SJCRH30 (cell line): ENCODE measurements at regions not wholly inside any gene's neighbourhood (a gene's known extent, or its start where the extent isn't known, plus 50 kb on each side); places are given as distances from the start of the nearest gene placed in this dataset.

ENCODE experiments used
- DNase-seq, 2 experiments: peaks; one replicate each; pipeline ENCODE4 v3.0.0-alpha.2; 2015 to 2020
- H3K27ac ChIP-seq: fragments of 250-450 bp; sonication (Bioruptor Pico); 2 replicates; pipeline ENCODE4 v1.5.1; 2020; ENCODE audit warnings: mild to moderate bottlenecking, moderate library complexity
- H3K27me3 ChIP-seq: fragments of 250-450 bp; sonication (Bioruptor Pico); 2 replicates; pipeline ENCODE4 v1.5.1; 2020; ENCODE audit warnings: mild to moderate bottlenecking, moderate library complexity
- H3K36me3 ChIP-seq: fragments of 250-450 bp; sonication (Bioruptor Pico); 2 replicates; pipeline ENCODE4 v1.5.1; 2020; ENCODE audit warnings: mild to moderate bottlenecking, moderate library complexity
- H3K4me1 ChIP-seq: fragments of 250-450 bp; sonication (Bioruptor Pico); 2 replicates; pipeline ENCODE4 v1.5.1; 2020; ENCODE audit warnings: mild to moderate bottlenecking, moderate library complexity
- H3K4me3 ChIP-seq: fragments of 250-450 bp; sonication (Bioruptor Pico); 2 replicates; pipeline ENCODE4 v1.5.1; 2020; ENCODE audit warnings: mild to moderate bottlenecking, moderate library complexity
- H3K9me3 ChIP-seq: fragments of 250-450 bp; sonication (Bioruptor Pico); replicated peaks from 2 replicates; pipeline ENCODE4 v1.5.1; 2020; ENCODE audit warnings: mild to moderate bottlenecking, moderate library complexity

DNA sequence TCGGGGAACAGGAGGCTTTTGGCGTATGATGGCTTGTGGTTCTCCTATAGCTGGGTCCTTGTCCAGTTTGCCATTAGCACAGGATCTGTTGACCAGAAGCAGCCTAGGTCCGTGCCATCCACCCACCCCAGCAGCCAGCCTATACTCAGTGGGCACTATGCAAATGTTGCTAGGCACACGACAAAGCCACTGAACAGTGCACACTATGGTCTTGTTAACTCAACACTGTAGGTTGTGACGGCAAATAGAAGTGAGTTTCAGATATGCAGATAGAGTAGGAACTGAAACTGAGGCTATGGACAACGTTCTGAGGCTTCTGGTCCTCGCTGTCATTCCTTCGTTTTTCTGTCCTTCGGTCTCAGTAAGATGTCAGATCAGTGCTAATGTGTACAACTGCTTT, 541.3 kb upstream of the TENM3 start:
- no peak for DNase-seq
- Histone ChIP-seq H3K9me3 (no peaks in the 10 kb centered on the region), H3K4me1 (no peaks in the 10 kb centered on the region), H3K27ac (no peak overlapping the region), H3K27me3 (no peaks in the 10 kb centered on the region), H3K36me3 (no peaks in the 10 kb centered on the region), H3K4me3 (no peak overlapping the region)

GRCh38 chr4:181702864-181703495, 540.2 kb upstream of the TENM3 start:
- Histone ChIP-seq H3K9me3 (no peaks in the 10 kb centered on the region), H3K27ac (no peak overlapping the region), H3K4me1 (no peaks in the 10 kb centered on the region), H3K36me3 (no peaks in the 10 kb centered on the region), H3K27me3 (no peaks in the 10 kb centered on the region), H3K4me3 (no peak overlapping the region)
- DNase-seq: no peak

DNA sequence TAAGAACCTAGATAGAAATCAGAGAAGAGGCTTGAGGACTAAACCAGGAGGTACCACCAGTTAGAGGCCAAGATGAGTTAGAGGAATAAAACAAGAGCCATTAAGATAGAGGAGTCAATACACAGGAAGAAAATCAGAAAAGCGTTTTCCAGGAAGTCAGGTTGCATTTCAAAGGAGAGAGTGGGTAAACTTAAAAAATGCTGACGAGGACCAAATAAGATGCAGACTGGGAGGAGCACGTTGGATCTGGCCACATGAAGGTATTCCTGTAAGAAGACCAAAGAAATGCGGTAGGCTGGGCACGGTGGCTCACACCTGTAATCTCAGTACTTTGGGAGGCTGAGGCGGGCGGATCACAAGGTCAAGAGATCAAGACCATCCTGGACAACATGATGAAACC, 533.1 kb upstream of the TENM3 start:
- Histone ChIP-seq H3K4me1 (no peaks in the 10 kb centered on the region), H3K27ac (no peak overlapping the region), H3K27me3 (no peaks in the 10 kb centered on the region), H3K36me3 (no peaks in the 10 kb centered on the region), H3K4me3 (no peak overlapping the region), H3K9me3 (no peaks in the 10 kb centered on the region)
- DNase-seq: no peak

DNA sequence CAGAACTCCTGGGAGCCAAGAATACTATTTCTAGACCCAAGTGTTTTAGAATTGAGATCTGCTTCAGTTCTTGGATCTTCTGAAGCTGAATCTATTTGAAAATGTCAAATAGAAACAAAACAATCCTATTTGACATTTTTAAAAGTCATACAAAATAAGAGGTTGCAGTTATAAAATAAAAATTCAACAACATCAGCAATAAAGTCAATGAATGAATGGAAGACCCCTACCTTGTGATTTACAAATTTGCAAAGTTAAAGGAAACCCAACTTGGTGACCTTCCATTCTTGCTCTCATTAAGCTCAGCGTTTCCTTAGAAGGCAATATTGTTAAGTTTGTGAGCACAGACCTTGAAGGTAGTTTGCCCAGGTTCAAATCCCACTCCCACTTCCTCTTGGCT, 531.8 kb upstream of the TENM3 start:
- Histone ChIP-seq H3K27ac (no peak overlapping the region), H3K4me3 (no peak overlapping the region), H3K36me3 (no peaks in the 10 kb centered on the region), H3K4me1 (no peaks in the 10 kb centered on the region), H3K9me3 (no peaks in the 10 kb centered on the region), H3K27me3 (no peaks in the 10 kb centered on the region)
- no peak for DNase-seq

DNA sequence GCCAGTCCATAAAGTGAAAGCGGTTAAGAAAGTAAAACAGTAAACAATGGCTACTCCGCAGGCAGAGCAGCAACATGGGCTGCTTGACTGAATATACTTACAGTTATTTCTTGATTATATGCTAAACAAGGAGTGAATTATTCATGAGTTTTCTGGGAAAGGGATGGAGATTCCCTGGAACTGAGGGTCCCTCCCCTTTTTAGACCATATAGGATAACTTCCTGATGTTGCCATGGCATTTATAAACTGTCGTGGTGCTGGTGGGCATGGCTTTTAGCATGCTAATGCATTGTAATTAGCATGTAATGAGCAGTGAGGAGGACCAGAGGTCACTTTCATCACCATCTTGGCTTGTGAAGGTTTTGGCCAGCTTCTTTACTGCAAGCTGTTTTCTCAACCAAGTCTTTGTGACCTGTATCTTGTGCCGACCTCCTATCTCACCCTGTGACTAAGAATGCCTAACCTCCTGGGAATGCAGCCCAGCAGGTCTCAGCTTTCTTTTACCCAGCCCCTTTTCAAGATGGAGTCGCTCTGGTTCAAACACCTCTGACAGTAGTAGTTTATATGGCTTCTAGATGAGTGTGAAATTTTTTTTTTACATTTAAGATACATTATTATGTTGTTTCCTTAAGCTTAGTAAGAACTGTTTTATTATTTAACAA, 514.8 kb upstream of the TENM3 start:
- H3K36me3 ChIP-seq: no peaks in the 10 kb centered on the region
- H3K27me3 ChIP-seq: no peaks in the 10 kb centered on the region
- H3K4me1 ChIP-seq: no peaks in the 10 kb centered on the region
- H3K9me3 ChIP-seq: no peaks in the 10 kb centered on the region
- H3K27ac ChIP-seq: no peak overlapping the region
- DNase-seq: no peak
- no peak overlapping the region for H3K4me3 ChIP-seq

DNA sequence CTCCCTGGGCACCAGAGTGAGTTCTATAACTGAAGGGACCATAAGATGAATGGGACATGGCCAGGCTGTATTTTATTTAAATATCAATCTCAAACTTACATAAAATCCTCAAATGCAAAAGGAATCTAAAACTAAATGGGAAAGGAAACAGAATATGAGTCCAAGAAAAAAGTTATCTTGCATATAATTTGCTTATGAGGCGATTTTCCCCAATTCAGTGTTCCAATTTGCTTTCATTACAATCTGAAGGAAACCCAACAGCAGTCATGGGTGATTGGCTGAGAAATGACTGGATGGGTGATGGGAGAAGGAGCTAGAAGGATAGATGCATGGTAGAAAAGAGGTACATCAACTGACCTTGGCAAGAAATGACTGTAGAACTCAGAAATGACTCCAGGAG, 511.3 kb upstream of the TENM3 start:
- Histone ChIP-seq H3K4me3 (no peak overlapping the region), H3K4me1 (no peaks in the 10 kb centered on the region), H3K9me3 (no peaks in the 10 kb centered on the region), H3K27me3 (no peaks in the 10 kb centered on the region), H3K27ac (no peak overlapping the region), H3K36me3 (no peaks in the 10 kb centered on the region)
- no peak for DNase-seq

DNA sequence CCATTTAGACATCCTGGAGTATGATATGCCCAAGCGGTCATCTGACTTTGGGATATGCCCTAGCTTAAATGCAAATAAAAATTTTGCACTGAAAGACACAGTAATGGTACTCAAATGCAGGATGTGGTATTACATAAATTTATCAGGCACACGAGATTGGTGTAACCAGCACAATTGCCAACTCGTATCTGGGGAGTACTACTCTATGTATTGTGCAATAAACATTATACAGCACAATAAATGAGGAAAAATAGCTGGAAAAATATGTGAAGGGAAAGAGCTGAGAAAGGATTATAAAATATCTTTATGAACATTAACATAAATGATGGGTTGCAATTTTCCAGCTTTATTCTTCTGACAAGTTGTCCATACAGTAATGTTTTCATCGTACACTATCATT, 505.5 kb upstream of the TENM3 start:
- H3K9me3 ChIP-seq: no peaks in the 10 kb centered on the region
- no peaks in the 10 kb centered on the region for H3K4me1 ChIP-seq
- DNase-seq: no peak
- no peak overlapping the region for H3K27ac ChIP-seq
- no peaks in the 10 kb centered on the region for H3K27me3 ChIP-seq
- H3K4me3 ChIP-seq: no peak overlapping the region
- H3K36me3 ChIP-seq: no peaks in the 10 kb centered on the region

DNA sequence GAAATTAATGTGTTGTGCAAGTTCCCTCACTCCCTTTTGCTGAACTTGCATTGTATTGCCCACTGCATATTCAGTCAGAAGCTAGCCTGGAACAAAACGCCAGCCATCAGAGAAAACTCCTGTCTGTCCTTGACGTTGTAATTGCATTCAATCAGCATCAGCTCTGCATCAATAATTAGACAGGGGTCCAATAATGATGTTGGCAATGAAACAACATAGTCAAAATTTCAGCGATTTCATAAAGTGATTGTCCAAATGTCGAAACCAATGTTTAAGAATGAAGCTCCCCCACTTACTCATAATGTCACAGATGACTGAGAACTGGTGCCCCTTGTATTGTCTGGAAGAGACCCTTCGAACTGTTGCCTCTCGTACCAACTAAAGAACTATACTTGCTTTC, 504.2 kb upstream of the TENM3 start:
- H3K4me1 ChIP-seq: no peaks in the 10 kb centered on the region
- H3K36me3 ChIP-seq: no peaks in the 10 kb centered on the region
- no peak for DNase-seq
- H3K9me3 ChIP-seq: no peaks in the 10 kb centered on the region
- H3K27ac ChIP-seq: no peak overlapping the region
- no peaks in the 10 kb centered on the region for H3K27me3 ChIP-seq
- H3K4me3 ChIP-seq: no peak overlapping the region

DNA sequence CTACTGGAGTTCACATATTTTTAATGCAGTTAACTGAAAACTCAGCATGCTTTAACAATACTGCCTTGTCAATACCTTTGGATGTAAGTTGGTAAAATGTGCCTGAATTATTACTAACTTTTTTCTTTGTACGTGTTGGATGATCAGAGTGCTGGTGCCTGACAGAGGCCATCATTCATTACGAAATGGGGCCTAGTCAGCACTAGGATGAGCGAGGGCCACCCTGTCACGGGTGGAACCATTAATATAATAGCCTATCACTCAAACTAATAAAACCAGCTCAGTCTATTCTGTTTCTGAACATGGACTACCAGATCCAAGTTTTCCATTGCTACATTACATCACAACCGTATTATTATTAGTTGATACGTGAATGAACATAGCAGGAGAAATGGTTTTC, 501.7 kb upstream of the TENM3 start:
- Histone ChIP-seq H3K9me3 (no peaks in the 10 kb centered on the region), H3K4me1 (no peaks in the 10 kb centered on the region), H3K27ac (no peak overlapping the region), H3K36me3 (no peaks in the 10 kb centered on the region), H3K4me3 (no peak overlapping the region), H3K27me3 (no peaks in the 10 kb centered on the region)
- no peak for DNase-seq

DNA sequence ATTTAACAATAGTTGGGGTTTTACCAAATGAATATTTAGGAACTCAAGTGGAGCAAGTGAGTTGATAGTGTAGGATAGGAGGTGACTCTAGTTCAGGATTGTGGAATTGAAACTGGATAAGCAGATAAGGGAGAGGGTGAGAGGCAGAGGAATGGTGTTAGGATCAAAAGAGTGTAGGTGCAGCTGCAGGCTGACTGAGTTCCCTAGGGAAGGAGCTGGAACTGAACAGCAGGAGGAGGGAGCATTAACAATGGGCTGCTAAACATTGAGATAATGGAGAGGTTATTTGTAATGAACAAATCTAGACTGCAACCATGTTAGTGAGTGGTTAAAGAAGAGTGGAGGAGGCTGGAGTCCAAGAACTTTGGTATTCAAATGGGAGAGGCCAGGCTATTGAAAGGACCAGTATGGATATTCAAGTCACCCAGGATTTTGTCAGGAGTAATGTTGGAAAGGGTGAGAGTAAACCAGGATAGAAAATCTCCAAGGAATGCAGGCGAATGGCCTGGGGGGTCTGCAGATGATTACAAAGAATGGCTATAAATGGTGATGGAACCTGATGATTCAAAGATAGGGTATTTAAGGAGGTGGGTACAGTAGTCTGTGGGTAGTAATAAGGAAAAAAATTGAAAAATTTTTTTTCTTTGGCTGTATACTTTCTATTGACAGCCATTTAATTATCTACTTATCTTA, 497.1 kb upstream of the TENM3 start:
- Histone ChIP-seq H3K27ac (no peak overlapping the region), H3K4me3 (no peak overlapping the region), H3K4me1 (no peaks in the 10 kb centered on the region), H3K36me3 (no peaks in the 10 kb centered on the region), H3K27me3 (no peaks in the 10 kb centered on the region), H3K9me3 (no peaks in the 10 kb centered on the region)
- DNase-seq: no peak

DNA sequence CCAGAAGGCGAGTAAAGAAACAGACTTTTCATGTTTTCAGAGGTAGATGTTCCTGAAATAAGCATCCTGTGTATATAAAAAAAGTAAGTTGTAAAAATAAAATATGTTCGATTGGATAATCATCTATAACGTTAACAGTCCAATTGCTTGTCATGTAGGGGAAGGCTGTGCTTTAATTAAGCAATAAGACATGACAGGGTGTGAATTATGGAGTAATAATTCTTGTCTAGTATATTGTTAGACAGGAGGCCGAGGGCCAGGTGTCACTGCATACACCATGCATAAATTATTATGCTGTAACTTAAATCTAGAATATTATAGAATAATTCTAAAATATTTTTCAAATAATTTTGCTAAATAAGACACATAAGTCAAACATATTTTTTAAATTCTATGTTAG, 494.6 kb upstream of the TENM3 start:
- no peak overlapping the region for H3K4me3 ChIP-seq
- H3K9me3 ChIP-seq: no peaks in the 10 kb centered on the region
- no peak for DNase-seq
- H3K4me1 ChIP-seq: no peaks in the 10 kb centered on the region
- no peaks in the 10 kb centered on the region for H3K36me3 ChIP-seq
- H3K27me3 ChIP-seq: no peaks in the 10 kb centered on the region
- no peak overlapping the region for H3K27ac ChIP-seq

GRCh38 chr4:181752516-181752915, 490.7 kb upstream of the TENM3 start:
- H3K27me3 ChIP-seq: no peaks in the 10 kb centered on the region
- no peaks in the 10 kb centered on the region for H3K36me3 ChIP-seq
- H3K4me3 ChIP-seq: no peak overlapping the region
- no peak for DNase-seq
- no peaks in the 10 kb centered on the region for H3K4me1 ChIP-seq
- no peaks in the 10 kb centered on the region for H3K9me3 ChIP-seq
- no peak overlapping the region for H3K27ac ChIP-seq

DNA sequence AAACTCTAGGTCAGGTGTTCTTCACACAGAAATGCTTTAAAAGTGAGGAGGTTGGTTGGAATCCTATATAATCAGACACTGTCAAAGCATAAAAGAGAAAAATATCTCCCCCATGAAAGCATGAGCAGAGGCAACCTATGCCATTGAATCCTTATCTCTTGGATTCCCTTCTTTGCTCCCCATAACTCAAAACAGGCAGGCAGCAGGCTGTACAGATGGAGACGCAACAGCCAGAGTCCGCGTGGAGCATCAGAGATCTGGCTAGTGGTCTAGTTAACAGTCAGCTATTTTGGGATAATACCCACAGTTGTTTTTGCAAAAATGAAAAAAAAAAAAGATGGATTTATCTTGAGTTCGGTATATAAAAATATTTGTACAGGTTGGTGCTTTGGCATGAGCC, 490.0 kb upstream of the TENM3 start:
- Histone ChIP-seq H3K27ac (no peak overlapping the region), H3K27me3 (no peaks in the 10 kb centered on the region), H3K9me3 (no peaks in the 10 kb centered on the region), H3K36me3 (no peaks in the 10 kb centered on the region), H3K4me1 (no peaks in the 10 kb centered on the region), H3K4me3 (no peak overlapping the region)
- DNase-seq: no peak

DNA sequence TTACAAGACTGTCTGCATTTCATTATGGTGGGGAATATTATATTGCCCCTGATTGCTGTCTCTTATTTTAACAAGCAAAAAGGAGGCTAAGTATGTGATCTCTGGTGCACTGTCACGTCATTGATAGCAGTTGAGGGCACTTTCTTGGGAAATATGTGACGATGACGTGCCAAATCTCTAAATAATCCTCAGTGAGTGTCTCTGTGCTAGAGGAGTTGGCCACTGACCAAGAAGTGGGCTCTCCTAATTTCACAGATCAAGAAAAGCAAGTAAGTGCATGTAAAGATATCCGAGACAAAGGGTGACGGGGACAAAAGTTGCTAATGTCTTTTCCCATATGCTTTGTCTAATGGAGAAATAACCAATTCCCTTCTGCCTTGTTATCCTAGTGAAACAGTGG, 487.4 kb upstream of the TENM3 start:
- no peaks in the 10 kb centered on the region for H3K27me3 ChIP-seq
- peak in 1 of 2 experiments; percentile 2 for DNase-seq

GRCh38 chr4:181756451-181757095, 486.6 kb upstream of the TENM3 start:
- no peak for DNase-seq
- no peaks in the 10 kb centered on the region for H3K36me3 ChIP-seq
- no peaks in the 10 kb centered on the region for H3K27me3 ChIP-seq
- no peak overlapping the region for H3K27ac ChIP-seq
- H3K4me1 ChIP-seq: no peaks in the 10 kb centered on the region
- no peaks in the 10 kb centered on the region for H3K9me3 ChIP-seq
- no peak overlapping the region for H3K4me3 ChIP-seq

More for the DNA sequence above, 487.4 kb upstream of the TENM3 start:
- Histone ChIP-seq H3K36me3 (no peaks in the 10 kb centered on the region), H3K27ac (no peak overlapping the region), H3K9me3 (no peaks in the 10 kb centered on the region), H3K4me3 (no peak overlapping the region), H3K4me1 (no peaks in the 10 kb centered on the region)
